Cerebellar nuclear complex (tissue), 1 donor: ENCODE measurements at regions not wholly inside any gene's neighbourhood (a gene's known extent, or its start where the extent isn't known, plus 50 kb on each side); places are given as distances from the start of the nearest gene placed in this dataset.
"Not testable (repeated sequence)": the region's sequence is repeated elsewhere in the genome, so short reads cannot be mapped to it uniquely, and the experiment has no call there.

Experiments
- DNase-seq, 2 experiments: peaks; one replicate each; lab custom pipeline; 2025; lab: John Stamatoyannopoulos, UW

DNA sequence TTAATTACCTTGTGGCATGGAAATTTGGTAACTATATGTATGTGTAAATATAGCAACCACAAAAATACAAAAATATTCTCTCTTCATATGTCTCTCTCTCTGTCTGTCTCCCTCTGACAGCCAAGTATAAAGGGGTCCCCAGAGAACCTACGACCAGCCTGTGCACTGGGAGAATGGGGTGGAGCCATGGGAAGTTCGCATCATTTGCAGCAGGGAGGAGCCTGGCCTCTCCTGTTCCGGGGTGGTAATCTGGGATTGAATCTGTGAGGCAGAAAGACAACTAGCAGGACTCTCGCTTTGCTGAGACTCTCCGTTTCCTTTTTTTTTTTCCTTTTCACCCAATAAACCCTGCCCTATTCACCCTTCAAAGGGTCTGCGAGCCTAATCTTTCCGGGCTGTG is 1109.1 kb downstream of the HACE1 start:
- no peak for DNase-seq

GRCh38 chr6:103734016-103734415 is 1125.7 kb downstream of the HACE1 start:
- no peak for DNase-seq

- no peak for DNase-seq
Measured at GRCh38 chr6:103729658-103730057, 1130.1 kb downstream of the HACE1 start.

DNA sequence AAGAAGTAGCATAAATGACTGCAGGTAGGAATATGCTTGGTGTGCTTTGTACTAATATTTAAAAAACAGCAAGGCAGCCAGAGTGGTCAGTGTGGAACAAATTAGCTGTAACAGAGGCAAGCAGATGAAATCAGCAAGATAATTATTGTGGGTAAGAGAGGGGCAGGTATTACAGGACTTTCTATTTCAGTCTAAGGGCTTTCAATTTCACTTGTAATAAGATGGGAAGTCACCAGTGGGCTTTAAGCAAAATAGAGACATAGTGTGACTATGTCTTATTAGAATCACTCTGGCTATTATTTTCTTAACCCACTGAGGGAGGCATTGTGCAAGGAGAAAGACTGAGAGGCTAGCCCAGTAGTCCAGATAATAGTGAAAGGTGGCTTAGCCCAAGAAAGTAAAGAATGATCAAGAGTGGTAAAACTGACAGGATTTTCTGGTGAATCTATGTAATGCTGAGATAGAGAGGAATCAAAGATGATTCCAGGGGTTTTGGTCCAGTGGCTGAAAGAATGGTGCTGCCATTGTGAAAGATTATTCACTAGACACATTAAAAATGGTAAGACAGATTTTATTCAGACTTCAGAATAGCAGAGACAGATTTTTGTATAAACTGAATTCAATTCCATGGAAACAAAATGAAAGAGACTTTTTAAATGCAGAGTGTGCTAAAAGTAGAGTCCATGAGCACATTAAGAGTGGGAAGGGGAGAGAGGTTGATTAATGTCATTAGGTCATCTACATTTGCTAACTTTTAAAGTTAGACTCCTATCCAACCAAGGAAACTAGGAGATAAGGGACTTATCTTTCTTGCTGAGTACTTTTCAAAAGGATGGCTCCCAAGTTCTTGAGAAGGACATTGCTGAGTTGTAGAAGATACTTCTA is 1136.0 kb downstream of the HACE1 start:
- no peak for DNase-seq

- no peak for DNase-seq
Measured at GRCh38 chr6:103722683-103723082, 1137.0 kb downstream of the HACE1 start.

DNA sequence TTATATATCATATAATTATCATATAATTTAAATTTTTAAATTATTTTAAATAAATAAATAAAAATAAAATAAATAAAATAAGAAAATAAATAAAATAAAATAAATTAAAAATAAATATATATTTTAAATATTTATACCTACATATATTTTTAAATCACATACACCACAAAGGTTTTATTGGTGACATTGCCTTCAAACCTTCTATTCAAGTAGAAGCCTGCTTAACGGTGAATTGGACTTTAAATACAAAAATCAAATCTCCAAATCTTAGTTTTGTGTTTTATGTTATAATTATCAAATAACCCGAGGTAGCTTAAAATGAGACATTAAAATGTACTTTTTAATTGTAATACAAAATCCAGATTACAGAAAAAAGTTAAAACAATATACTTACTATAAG is 1137.8 kb downstream of the HACE1 start:
- DNase-seq, result no peak

- no peak for DNase-seq
Measured at GRCh38 chr6:103720393-103720792, 1139.3 kb downstream of the HACE1 start.

DNA sequence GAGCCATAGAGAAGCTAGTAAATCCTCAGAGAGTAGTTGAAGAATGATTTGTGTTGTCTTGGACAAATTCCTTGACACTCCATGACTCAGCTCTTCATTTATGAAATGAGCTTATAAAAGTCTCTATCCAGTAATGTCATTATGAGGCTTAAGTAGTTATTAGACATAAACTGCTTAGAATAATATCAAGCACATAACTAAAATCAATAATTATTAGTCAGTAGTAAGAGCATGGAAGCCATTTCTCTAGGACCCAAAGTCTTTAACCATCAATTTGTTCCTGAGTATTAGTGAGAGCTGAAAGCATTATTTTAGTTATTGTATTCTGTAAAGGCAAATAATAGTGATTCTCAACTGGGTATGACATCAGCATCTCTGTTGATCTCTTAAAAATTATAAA is 1140.2 kb downstream of the HACE1 start:
- DNase-seq, result no peak

GRCh38 chr6:103715269-103715668 is 1144.5 kb downstream of the HACE1 start:
- DNase-seq, result no peak

DNA sequence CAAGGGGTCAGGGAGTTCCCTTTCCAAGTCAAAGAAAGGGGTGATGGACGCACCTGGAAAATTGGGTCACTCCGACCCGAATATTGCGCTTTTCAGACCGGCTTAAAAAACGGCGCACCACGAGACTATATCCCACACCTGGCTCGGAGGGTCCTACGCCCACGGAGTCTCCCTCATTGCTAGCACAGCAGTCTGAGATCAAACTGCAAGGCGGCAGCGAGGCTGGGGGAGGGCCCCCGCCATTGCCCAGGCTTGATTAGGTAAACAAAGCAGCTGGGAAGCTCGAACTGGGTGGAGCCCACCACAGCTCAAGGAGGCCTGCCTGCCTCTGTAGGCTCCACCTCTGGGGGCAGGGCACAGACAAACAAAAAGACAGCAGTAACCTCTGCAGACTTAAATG is 1150.5 kb downstream of the HACE1 start:
- DNase-seq, result not testable (repeated sequence)

DNA sequence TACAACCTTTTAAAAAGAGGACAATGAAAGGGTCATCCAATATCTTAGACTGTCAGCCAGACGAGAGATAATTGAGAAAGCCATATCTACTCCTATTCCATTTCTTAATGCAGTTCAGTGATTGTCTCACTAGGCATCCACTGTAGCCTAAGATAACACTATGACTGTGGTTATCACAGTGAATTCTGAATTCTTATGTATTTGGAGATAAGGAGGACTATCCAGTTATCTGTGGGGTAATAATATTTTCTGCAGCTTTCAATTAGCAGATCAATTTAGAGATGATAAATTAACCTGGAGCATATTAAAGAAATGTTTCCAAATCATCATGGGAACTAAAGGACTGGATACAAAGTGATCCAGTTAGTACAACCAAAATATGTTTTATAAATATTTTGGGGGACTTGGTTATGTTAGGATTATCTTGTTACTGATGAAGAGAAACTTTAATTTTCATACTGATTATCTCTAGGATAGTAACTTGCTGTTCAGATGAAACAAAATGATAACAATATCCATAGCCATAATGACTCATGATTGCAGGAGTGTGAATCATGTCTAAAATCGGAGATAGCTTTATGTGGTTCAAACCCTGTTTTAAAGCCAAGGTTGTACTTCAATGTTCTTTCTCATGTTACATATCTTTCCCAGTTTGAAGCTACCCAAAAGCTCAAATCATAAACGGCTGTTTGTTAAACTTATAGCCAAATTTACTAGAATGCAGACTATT is 1152.0 kb downstream of the HACE1 start:
- no peak for DNase-seq

DNA sequence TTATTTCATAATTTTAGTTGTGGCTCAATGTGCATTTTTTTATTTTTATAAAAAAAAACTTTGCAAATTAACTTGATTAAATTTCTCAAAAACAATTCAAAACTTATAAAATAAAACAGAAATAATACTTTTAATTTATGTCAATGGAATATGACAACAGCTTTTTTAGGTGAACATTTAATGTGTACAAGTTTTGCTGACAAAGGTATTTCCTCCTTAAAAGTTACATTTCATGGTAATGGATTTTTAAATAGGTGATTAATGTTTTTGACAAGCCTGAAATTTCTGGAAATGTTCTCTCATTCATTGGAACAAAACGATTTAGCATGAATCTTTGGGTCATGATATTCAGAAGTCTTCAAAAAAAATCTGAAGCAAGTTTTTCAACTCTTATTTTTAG is 1160.0 kb downstream of the HACE1 start:
- DNase-seq, result no peak

- DNase-seq, result no peak
Measured at GRCh38 chr6:103687430-103687829, 1172.3 kb downstream of the HACE1 start.

DNA sequence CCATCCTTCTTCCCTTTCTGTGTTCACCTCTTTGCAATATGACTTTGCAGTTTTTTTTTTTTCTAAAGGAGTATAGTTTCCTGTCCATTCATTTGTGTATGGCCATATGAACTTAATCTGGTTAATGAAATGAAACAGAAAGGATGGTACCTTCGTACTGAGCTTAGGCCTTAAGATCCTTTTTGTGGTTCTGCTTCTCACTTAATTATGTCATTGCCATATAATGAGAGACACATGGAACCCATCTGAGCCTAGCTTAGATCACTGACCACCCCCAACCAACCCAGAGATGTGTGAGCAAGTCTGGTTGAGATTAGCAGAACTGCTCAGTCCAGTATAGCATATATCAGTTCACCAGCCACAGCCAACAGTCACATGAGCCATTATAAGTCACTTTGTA is 1179.6 kb downstream of the HACE1 start:
- no peak for DNase-seq

DNA sequence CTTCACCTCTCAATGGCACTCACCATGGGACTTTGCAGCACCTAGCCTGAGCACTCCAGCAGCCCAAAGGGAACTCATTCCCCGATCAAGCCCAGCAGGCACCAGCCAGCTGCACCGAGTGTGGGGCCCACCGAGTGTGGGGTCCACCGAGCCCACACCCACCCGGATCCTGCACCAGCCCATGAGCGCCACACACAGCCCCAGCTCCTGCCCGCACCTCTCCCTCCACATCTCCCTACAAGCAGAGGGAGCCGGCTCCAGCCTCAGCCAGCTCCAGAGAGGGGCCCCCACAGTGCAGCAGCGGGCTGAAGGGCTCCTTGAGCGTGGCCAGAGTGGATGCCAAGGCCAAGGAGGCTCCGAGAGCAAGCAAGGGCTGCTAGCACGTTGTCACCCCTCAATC is 1182.4 kb downstream of the HACE1 start:
- no peak for DNase-seq

- DNase-seq, result no peak
Measured at GRCh38 chr6:103675807-103676406, 1183.8 kb downstream of the HACE1 start.

- no peak for DNase-seq
Measured at GRCh38 chr6:103674790-103675189, 1184.9 kb downstream of the HACE1 start.

DNA sequence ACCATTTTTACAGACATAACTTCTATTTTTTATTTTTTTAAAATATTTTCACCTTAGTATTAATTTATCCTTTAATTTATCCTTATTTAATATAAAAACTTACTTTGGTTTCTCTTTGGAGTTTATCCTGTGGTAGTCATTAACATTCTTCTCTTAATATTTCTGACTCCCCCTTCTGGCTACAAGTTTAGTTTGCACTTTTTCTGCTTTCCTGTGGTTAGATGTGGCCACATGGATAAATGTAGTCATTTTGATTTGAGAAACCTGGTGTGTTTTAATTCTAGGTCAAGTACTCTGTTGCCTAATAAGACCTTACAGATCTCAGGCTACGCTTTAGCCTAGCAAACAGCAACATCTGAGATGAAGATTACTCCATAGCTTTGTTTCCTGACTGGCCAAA is 1187.5 kb downstream of the HACE1 start:
- DNase-seq, result no peak

DNA sequence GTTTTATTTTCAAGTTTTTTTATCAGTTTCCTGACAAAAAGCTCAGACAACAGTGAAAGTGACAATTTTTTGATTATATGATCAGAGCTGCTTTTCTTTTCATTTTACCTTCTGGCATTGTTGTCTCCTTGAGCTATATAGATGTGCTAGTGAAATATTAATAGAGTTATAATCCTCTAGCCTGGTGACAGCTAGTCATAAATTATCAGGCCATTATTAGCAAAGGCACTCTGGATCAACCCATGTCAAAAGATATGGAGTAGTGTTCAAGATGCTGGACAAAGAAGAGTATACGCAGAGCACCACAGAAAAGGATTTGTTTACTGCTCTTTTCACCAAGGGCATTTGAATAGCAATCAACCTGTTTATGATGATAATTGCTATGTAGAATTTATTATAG is 1230.1 kb downstream of the HACE1 start:
- no peak for DNase-seq

GRCh38 chr6:103617642-103618041 is 1242.1 kb downstream of the HACE1 start:
- no peak for DNase-seq

GRCh38 chr6:103587722-103588121 is 1272.0 kb downstream of the HACE1 start:
- no peak for DNase-seq

- DNase-seq, result no peak
Measured at GRCh38 chr6:103578115-103578514, 1281.6 kb downstream of the HACE1 start.

GRCh38 chr6:103570431-103570830 is 1289.3 kb downstream of the HACE1 start:
- DNase-seq, result no peak
